Activated T-helper 17 cell treated with anti-CD3 and anti-CD28 coated beads, Interleukin-2, amount 50 U/mL, for 72 hours (primary cell): ENCODE measurements at regions not wholly inside any gene's neighbourhood (a gene's known extent, or its start where the extent isn't known, plus 50 kb on each side); places are given as distances from the start of the nearest gene placed in this dataset.
A peak's percentile ranks its signal among the peaks of the same experiment; 100 is the strongest.
"Not testable (repeated sequence)": the region's sequence is repeated elsewhere in the genome, so short reads cannot be mapped to it uniquely, and the experiment has no call there.

ENCODE experiments used
- ATAC-seq: fragments of 150-1000 bp; cut with Tn5 transposase; replicated peaks from 2 replicates; pipeline ENCODE4 v1.10.0; 2021; ENCODE audit warnings: mild to moderate bottlenecking, moderate library complexity
- H3K27ac Mint-ChIP-seq: one replicate; pipeline ENCODE4 v1.8.0; 2022; ENCODE audit warnings: mixed read lengths
- H3K27me3 Mint-ChIP-seq: one replicate; pipeline ENCODE4 v1.8.0; 2022; ENCODE audit warnings: mixed read lengths
- H3K36me3 Mint-ChIP-seq: one replicate; pipeline ENCODE4 v1.8.0; 2022; ENCODE audit warnings: low read depth, mild to moderate bottlenecking, mixed read lengths
- H3K4me1 Mint-ChIP-seq: one replicate; pipeline ENCODE4 v1.8.0; 2022; ENCODE audit warnings: mixed read lengths
- H3K4me3 Mint-ChIP-seq: one replicate; pipeline ENCODE4 v1.8.0; 2022; ENCODE audit warnings: mild to moderate bottlenecking, mixed read lengths
- H3K9me3 Mint-ChIP-seq: one replicate; pipeline ENCODE4 v1.8.0; 2022; ENCODE audit warnings: mixed read lengths

DNA sequence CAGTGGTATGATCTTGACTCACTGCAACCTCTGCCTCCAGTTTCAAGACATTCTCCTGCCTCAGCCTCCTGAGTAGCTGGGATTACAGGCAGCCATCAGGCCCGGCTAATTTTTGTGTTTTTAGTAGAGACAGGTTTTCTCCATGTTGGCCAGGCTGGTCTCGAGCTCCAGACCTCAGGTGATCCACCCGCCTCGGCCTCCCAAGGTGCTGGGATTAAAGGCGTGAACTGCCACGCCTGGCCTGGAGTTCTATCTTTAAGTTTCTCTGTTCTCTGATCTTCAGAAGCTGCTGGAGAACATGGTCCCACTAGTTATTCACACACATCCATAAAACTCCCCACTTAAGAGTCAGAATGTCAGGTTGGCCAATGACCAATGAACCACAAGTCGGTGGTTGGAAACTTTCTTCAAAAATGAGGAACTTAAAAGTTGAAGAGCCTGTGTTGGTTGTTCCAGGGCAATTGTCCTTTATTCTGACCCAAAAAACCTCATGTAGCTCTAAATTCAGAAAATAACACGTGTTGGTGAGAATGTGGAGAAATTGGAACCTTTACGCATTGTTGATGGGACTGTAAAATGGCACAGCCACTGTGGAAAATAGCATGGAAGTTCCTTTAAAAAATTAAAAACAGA is 55.9 kb upstream of the PIK3CB start:
- ATAC-seq: peak; percentile 60
- peak overlapping the region; percentile 13 for H3K4me3 Mint-ChIP-seq
- H3K4me1 Mint-ChIP-seq: no peaks in the 10 kb centered on the region
- H3K9me3 Mint-ChIP-seq: no peaks in the 10 kb centered on the region
- H3K27ac Mint-ChIP-seq: peak overlapping the region; percentile 15
- H3K27me3 Mint-ChIP-seq: peaks cover 3% of the 10 kb centered on the region
- H3K36me3 Mint-ChIP-seq: no peaks in the 10 kb centered on the region

- peak overlapping the region; percentile 15 for H3K27ac Mint-ChIP-seq
- ATAC-seq: no peak
- H3K27me3 Mint-ChIP-seq: peaks cover 3% of the 10 kb centered on the region
- H3K36me3 Mint-ChIP-seq: no peaks in the 10 kb centered on the region
- no peaks in the 10 kb centered on the region for H3K4me1 Mint-ChIP-seq
- no peak overlapping the region for H3K4me3 Mint-ChIP-seq
- no peaks in the 10 kb centered on the region for H3K9me3 Mint-ChIP-seq
These were observed 55.1 kb upstream of the PIK3CB start for GRCh38 chr3:138889792-138890191.

- H3K4me1 Mint-ChIP-seq: no peaks in the 10 kb centered on the region
- no peaks in the 10 kb centered on the region for H3K9me3 Mint-ChIP-seq
- no peak overlapping the region for H3K27ac Mint-ChIP-seq
- no peak overlapping the region for H3K4me3 Mint-ChIP-seq
- peak; percentile 65 for ATAC-seq
- H3K27me3 Mint-ChIP-seq: peaks cover 3% of the 10 kb centered on the region
- H3K36me3 Mint-ChIP-seq: no peaks in the 10 kb centered on the region
These were observed 53.8 kb upstream of the PIK3CB start for GRCh38 chr3:138888560-138888959.

- H3K4me3 Mint-ChIP-seq, H3K27me3 Mint-ChIP-seq, H3K4me1 Mint-ChIP-seq, H3K36me3 Mint-ChIP-seq, ATAC-seq, H3K27ac Mint-ChIP-seq, H3K9me3 Mint-ChIP-seq: not testable (repeated sequence)
These were observed 51.4 kb upstream of the PIK3CB start for GRCh38 chr3:138886096-138886495.
